Activated CD4-positive, alpha-beta memory T cell treated with anti-CD3 and anti-CD28 coated beads, Interleukin-2, amount 10 ng/mL, durations not matched to agents 7 days and 5 days (primary cell): ENCODE measurements at regions not wholly inside any gene's neighbourhood (a gene's known extent, or its start where the extent isn't known, plus 50 kb on each side); places are given as distances from the start of the nearest gene placed in this dataset.

ENCODE experiments used
- CTCF ChIA-PET: fragments of 350-600 bp; sonication (Branson Sonifier 250); formaldehyde crosslinking; loops from one replicate; lab custom pipeline; 2021; ENCODE audit warnings: antibody characterized with exemption, inconsistent platforms; lab: Charles Lee
- POLR2A ChIA-PET: fragments of 350-600 bp; sonication (Branson Sonifier 250); formaldehyde crosslinking; loops from one replicate; lab custom pipeline; 2021; ENCODE audit warnings: antibody characterized with exemption; lab: Charles Lee
- DNase-seq: peaks from one replicate; pipeline ENCODE4 v3.0.0-alpha.2; 2020
- H3K27ac Mint-ChIP-seq: one replicate; pipeline ENCODE4 v1.8.0; 2021; ENCODE audit warnings: mild to moderate bottlenecking, mixed read lengths
- H3K27me3 Mint-ChIP-seq: one replicate; pipeline ENCODE4 v1.8.0; 2021; ENCODE audit warnings: mixed read lengths
- H3K36me3 Mint-ChIP-seq: one replicate; pipeline ENCODE4 v1.8.0; 2021; ENCODE audit warnings: low read depth, mixed read lengths
- H3K4me1 Mint-ChIP-seq: one replicate; pipeline ENCODE4 v1.8.0; 2021; ENCODE audit warnings: mixed read lengths
- H3K4me3 Mint-ChIP-seq: one replicate; pipeline ENCODE4 v1.8.0; 2021; ENCODE audit warnings: mild to moderate bottlenecking, mixed read lengths
- H3K9me3 Mint-ChIP-seq: one replicate; pipeline ENCODE4 v1.8.0; 2021; ENCODE audit warnings: mixed read lengths

- ChIA-PET POLR2A (no interaction called here), CTCF (no interaction called here)
- Mint-ChIP-seq H3K27ac (no peak overlapping the region), H3K4me1 (no peaks in the 10 kb centered on the region), H3K4me3 (no peak overlapping the region), H3K9me3 (peaks cover 9% of the 10 kb centered on the region), H3K36me3 (no peaks in the 10 kb centered on the region), H3K27me3 (no peaks in the 10 kb centered on the region)
- no peak for DNase-seq
These were observed 541.0 kb downstream of the PLOD2 start for GRCh38 chr3:145620002-145620401.

GRCh38 chr3:145620486-145620885 is 540.5 kb downstream of the PLOD2 start:
- Mint-ChIP-seq H3K27me3 (no peaks in the 10 kb centered on the region), H3K9me3 (peaks cover 9% of the 10 kb centered on the region), H3K27ac (no peak overlapping the region), H3K36me3 (no peaks in the 10 kb centered on the region), H3K4me3 (no peak overlapping the region), H3K4me1 (no peaks in the 10 kb centered on the region)
- POLR2A ChIA-PET: no interaction called here
- no peak for DNase-seq
- CTCF ChIA-PET: no interaction called here

- no peaks in the 10 kb centered on the region for H3K27me3 Mint-ChIP-seq
- no peaks in the 10 kb centered on the region for H3K36me3 Mint-ChIP-seq
- POLR2A ChIA-PET: no interaction called here
- H3K9me3 Mint-ChIP-seq: peaks cover 7% of the 10 kb centered on the region
- no peaks in the 10 kb centered on the region for H3K4me1 Mint-ChIP-seq
- no peak for DNase-seq
- H3K27ac Mint-ChIP-seq: no peak overlapping the region
- H3K4me3 Mint-ChIP-seq: no peak overlapping the region
- CTCF ChIA-PET: no interaction called here
These were observed 537.6 kb downstream of the PLOD2 start for GRCh38 chr3:145623349-145623748.

GRCh38 chr3:145628211-145628610 is 532.8 kb downstream of the PLOD2 start:
- Mint-ChIP-seq H3K9me3 (peaks cover 8% of the 10 kb centered on the region), H3K4me3 (no peak overlapping the region), H3K4me1 (no peaks in the 10 kb centered on the region), H3K36me3 (no peaks in the 10 kb centered on the region), H3K27me3 (no peaks in the 10 kb centered on the region), H3K27ac (no peak overlapping the region)
- POLR2A ChIA-PET: no interaction called here
- no peak for DNase-seq
- CTCF ChIA-PET: no interaction called here

GRCh38 chr3:145637105-145637504 is 523.9 kb downstream of the PLOD2 start:
- Mint-ChIP-seq H3K9me3 (peaks cover 3% of the 10 kb centered on the region), H3K27ac (no peak overlapping the region), H3K4me3 (no peak overlapping the region), H3K36me3 (no peaks in the 10 kb centered on the region), H3K4me1 (no peaks in the 10 kb centered on the region), H3K27me3 (no peaks in the 10 kb centered on the region)
- POLR2A ChIA-PET: no interaction called here
- CTCF ChIA-PET: no interaction called here
- DNase-seq: no peak

GRCh38 chr3:145639003-145639606 is 521.9 kb downstream of the PLOD2 start:
- CTCF ChIA-PET: no interaction called here
- H3K4me3 Mint-ChIP-seq: no peak overlapping the region
- peaks cover 3% of the 10 kb centered on the region for H3K9me3 Mint-ChIP-seq
- H3K27ac Mint-ChIP-seq: no peak overlapping the region
- DNase-seq: no peak
- no peaks in the 10 kb centered on the region for H3K27me3 Mint-ChIP-seq
- H3K4me1 Mint-ChIP-seq: no peaks in the 10 kb centered on the region
- POLR2A ChIA-PET: no interaction called here
- no peaks in the 10 kb centered on the region for H3K36me3 Mint-ChIP-seq

- H3K4me1 Mint-ChIP-seq: no peaks in the 10 kb centered on the region
These were observed 521.1 kb downstream of the PLOD2 start for GRCh38 chr3:145639875-145640274.

GRCh38 chr3:145648396-145648795 is 512.6 kb downstream of the PLOD2 start:
- Mint-ChIP-seq H3K4me3 (no peak overlapping the region), H3K9me3 (peaks cover 2% of the 10 kb centered on the region), H3K36me3 (no peaks in the 10 kb centered on the region), H3K27me3 (no peaks in the 10 kb centered on the region), H3K27ac (no peak overlapping the region), H3K4me1 (no peaks in the 10 kb centered on the region)
- ChIA-PET POLR2A (no interaction called here), CTCF (no interaction called here)
- no peak for DNase-seq

More at GRCh38 chr3:145639875-145640274, 521.1 kb downstream of the PLOD2 start:
- no peaks in the 10 kb centered on the region for H3K36me3 Mint-ChIP-seq
- no peak overlapping the region for H3K4me3 Mint-ChIP-seq
- H3K9me3 Mint-ChIP-seq: peaks cover 3% of the 10 kb centered on the region
- CTCF ChIA-PET: no interaction called here
- no peak for DNase-seq
- POLR2A ChIA-PET: no interaction called here
- H3K27ac Mint-ChIP-seq: no peak overlapping the region
- H3K27me3 Mint-ChIP-seq: no peaks in the 10 kb centered on the region

GRCh38 chr3:145649368-145649887 is 511.6 kb downstream of the PLOD2 start:
- Mint-ChIP-seq H3K36me3 (no peaks in the 10 kb centered on the region), H3K4me1 (no peaks in the 10 kb centered on the region), H3K27me3 (no peaks in the 10 kb centered on the region), H3K27ac (no peak overlapping the region), H3K9me3 (peaks cover 4% of the 10 kb centered on the region), H3K4me3 (no peak overlapping the region)
- DNase-seq: no peak
- POLR2A ChIA-PET: no interaction called here
- CTCF ChIA-PET: no interaction called here

GRCh38 chr3:145650170-145650569 is 510.8 kb downstream of the PLOD2 start:
- peaks cover 4% of the 10 kb centered on the region for H3K9me3 Mint-ChIP-seq
- ChIA-PET CTCF (no interaction called here), POLR2A (no interaction called here)
- no peaks in the 10 kb centered on the region for H3K4me1 Mint-ChIP-seq
- H3K27ac Mint-ChIP-seq: no peak overlapping the region
- H3K4me3 Mint-ChIP-seq: no peak overlapping the region
- no peaks in the 10 kb centered on the region for H3K27me3 Mint-ChIP-seq
- no peaks in the 10 kb centered on the region for H3K36me3 Mint-ChIP-seq
- no peak for DNase-seq

GRCh38 chr3:145671121-145671520 is 489.9 kb downstream of the PLOD2 start:
- POLR2A ChIA-PET: no interaction called here
- H3K9me3 Mint-ChIP-seq: no peaks in the 10 kb centered on the region
- no peaks in the 10 kb centered on the region for H3K27me3 Mint-ChIP-seq
- CTCF ChIA-PET: no interaction called here
- H3K27ac Mint-ChIP-seq: no peak overlapping the region
- H3K4me1 Mint-ChIP-seq: no peaks in the 10 kb centered on the region
- H3K36me3 Mint-ChIP-seq: no peaks in the 10 kb centered on the region
- no peak overlapping the region for H3K4me3 Mint-ChIP-seq
- no peak for DNase-seq

- H3K4me1 Mint-ChIP-seq: no peaks in the 10 kb centered on the region
- POLR2A ChIA-PET: no interaction called here
- H3K9me3 Mint-ChIP-seq: no peaks in the 10 kb centered on the region
- CTCF ChIA-PET: no interaction called here
- no peak for DNase-seq
- H3K27me3 Mint-ChIP-seq: no peaks in the 10 kb centered on the region
- H3K36me3 Mint-ChIP-seq: no peaks in the 10 kb centered on the region
- no peak overlapping the region for H3K27ac Mint-ChIP-seq
- no peak overlapping the region for H3K4me3 Mint-ChIP-seq
These were observed 487.1 kb downstream of the PLOD2 start for GRCh38 chr3:145673838-145674237.

GRCh38 chr3:145678401-145678800 is 482.6 kb downstream of the PLOD2 start:
- ChIA-PET POLR2A (no interaction called here), CTCF (no interaction called here)
- DNase-seq: no peak
- Mint-ChIP-seq H3K9me3 (no peaks in the 10 kb centered on the region), H3K4me3 (no peak overlapping the region), H3K4me1 (no peaks in the 10 kb centered on the region), H3K27ac (no peak overlapping the region), H3K27me3 (no peaks in the 10 kb centered on the region), H3K36me3 (no peaks in the 10 kb centered on the region)

GRCh38 chr3:145681181-145681580 is 479.8 kb downstream of the PLOD2 start:
- Mint-ChIP-seq H3K4me1 (no peaks in the 10 kb centered on the region), H3K27me3 (no peaks in the 10 kb centered on the region), H3K4me3 (no peak overlapping the region), H3K36me3 (no peaks in the 10 kb centered on the region), H3K27ac (no peak overlapping the region), H3K9me3 (peaks cover 3% of the 10 kb centered on the region)
- ChIA-PET CTCF (no interaction called here), POLR2A (no interaction called here)
- no peak for DNase-seq
